K562 (cell line): ENCODE measurements at regions not wholly inside any gene's neighbourhood (a gene's known extent, or its start where the extent isn't known, plus 50 kb on each side); places are given as distances from the start of the nearest gene placed in this dataset.

Experiments used
- ATAC-seq: fragments of 200-7000 bp; cut with Tn5 transposase; 3 replicates; pipeline ENCODE4 v1.9.1; 2020; ENCODE audit warnings: moderate library complexity
- BruUV-seq: library from RNA; stranded (reverse); fragments of 400-500 nt; replicated peaks from 2 replicates; lab custom pipeline; 2021; lab: Mats Ljungman, UMichigan
- CTCF ChIA-PET: fragments of 300-600 bp; formaldehyde crosslinking; extraction: SDS; loops from one replicate; lab custom pipeline; 2021; ENCODE audit warnings: low intra/inter-chr PET ratio; lab: Yijun Ruan, JAX
- POLR2A ChIA-PET: fragments of 300-600, 350-650 bp; sonication (Branson Sonifier 250); formaldehyde crosslinking; extraction: SDS; loops from one replicate; lab custom pipeline; 2021; ENCODE audit warnings: antibody characterized with exemption, inconsistent platforms; lab: Yijun Ruan, JAX
- DNase-seq, 4 experiments: peaks; one replicate each; pipeline versions ENCODE4 v3.0.0 to v3.0.0-alpha.2; 2011 to 2018; ENCODE audit warnings: low spot score in 3 of 4, mixed read lengths in 3 of 4; ENCODE audit errors: extremely low read depth in 1 of 4
- FAIRE-seq: peaks from 2 replicates; lab custom pipeline; 2011; peaks lifted over from hg19 to GRCh38; lab: Jason Lieb, UNC
- H2AFZ ChIP-seq: 2 replicates; pipeline ENCODE4 v1.6.0; 2011; ENCODE audit warnings: low read depth, low read length, control low read depth, inconsistent platforms
- H3K27ac ChIP-seq: fragments of 200-600 bp; 3 replicates; pipeline ENCODE4 v1.8.0; 2011; ENCODE audit warnings: low read depth, mild to moderate bottlenecking, control low read depth, inconsistent platforms, low read length, moderate library complexity, mixed read lengths; ENCODE audit errors: extremely low read depth
- H3K27me3 ChIP-seq, 2 experiments: fragments of 300-600 bp in 1 of 2; 2 replicates in 1 of 2; 3 replicates in 1 of 2; pipeline versions ENCODE4 v1.6.0 to v1.8.0; 2011; ENCODE audit warnings: inconsistent platforms in 2 of 2, low read length in 2 of 2, mild to moderate bottlenecking in 1 of 2, mixed read lengths in 1 of 2, moderate library complexity in 1 of 2; ENCODE audit not compliant: control insufficient read depth in 2 of 2, insufficient read depth in 2 of 2
- H3K36me3 ChIP-seq: fragments of 300-600 bp; 3 replicates; pipeline ENCODE4 v1.8.0; 2011; ENCODE audit warnings: mild to moderate bottlenecking, low read length, inconsistent platforms; ENCODE audit not compliant: control insufficient read depth, insufficient read depth
- H3K4me1 ChIP-seq, 2 experiments: fragments of 200-600 bp in 1 of 2; replicated peaks in 1 of 2; 2 replicates in 1 of 2; 3 replicates in 1 of 2; pipeline versions ENCODE4 v1.5.1 to v1.8.0; 2011; ENCODE audit warnings: inconsistent platforms in 2 of 2, low read length in 2 of 2, mild to moderate bottlenecking in 1 of 2, mixed read lengths in 1 of 2, moderate library complexity in 1 of 2; ENCODE audit not compliant: control insufficient read depth in 2 of 2, insufficient read depth in 2 of 2
- H3K4me2 ChIP-seq: 2 replicates; pipeline ENCODE4 v1.6.1; 2011; ENCODE audit warnings: low read length, control low read depth, inconsistent platforms, mixed read lengths; ENCODE audit not compliant: insufficient read depth
- H3K4me3 ChIP-seq: fragments of 200-600 bp; sonication (generic), shearing (Covaris generic); 2 replicates; pipeline ENCODE4 v1.5.1; 2016; ENCODE audit warnings: control low read depth, inconsistent platforms
- H3K79me2 ChIP-seq: fragments of 200-600 bp; 3 replicates; pipeline ENCODE4 v1.8.0; 2011; ENCODE audit warnings: low read length, inconsistent platforms; ENCODE audit not compliant: control insufficient read depth, insufficient read depth
- H3K9ac ChIP-seq, 2 experiments: 2 replicates each; pipeline versions ENCODE4 v1.6.0 to v1.6.1; 2011; ENCODE audit warnings: low read depth in 2 of 2, low read length in 2 of 2, control low read depth in 1 of 2, inconsistent platforms in 1 of 2, mild to moderate bottlenecking in 1 of 2, mixed read lengths in 1 of 2; ENCODE audit not compliant: insufficient read depth in 1 of 2
- H3K9me1 ChIP-seq: one replicate; pipeline ENCODE4 v1.6.0; 2011; ENCODE audit warnings: inconsistent platforms, mild to moderate bottlenecking, low read length, moderate library complexity; ENCODE audit not compliant: control insufficient read depth, insufficient read depth
- H3K9me3 ChIP-seq: replicated peaks from 2 replicates; pipeline ENCODE4 v1.5.1; 2011; ENCODE audit warnings: low read depth, low read length, inconsistent platforms; ENCODE audit not compliant: control insufficient read depth, insufficient read depth
- H4K20me1 ChIP-seq: replicated peaks from 2 replicates; pipeline ENCODE4 v1.6.1; 2011; ENCODE audit warnings: low read length, inconsistent platforms, mixed read lengths; ENCODE audit not compliant: control insufficient read depth, insufficient read depth
- ETV6 ChIP-seq, 3 experiments: fragments of 150-350 bp in 1 of 3; sonication (generic) in 1 of 3; formaldehyde crosslinking in 1 of 3; IDR thresholded peaks; 2 replicates each; pipeline versions ENCODE4 v1.6.1 to v1.8.0; 2014 to 2022; ENCODE audit warnings: borderline replicate concordance in 2 of 3, low read depth in 2 of 3, antibody characterized with exemption in 1 of 3, low read length in 1 of 3, mild to moderate bottlenecking in 1 of 3, missing genetic modification reagents in 1 of 3
- NFE2 ChIP-seq: IDR thresholded peaks from 2 replicates; pipeline ENCODE4 v1.6.1; 2014; ENCODE audit warnings: antibody characterized with exemption, low read depth
- in situ Hi-C: fragments of 300-500 bp; cut with MboI; formaldehyde crosslinking; loops from 4 replicates; pipeline ENCODE4 v1.15.0; 2018; ENCODE audit warnings: inconsistent platforms, mixed read lengths
- intact Hi-C: fragments of 100-400 bp; cut with micrococcal nuclease; formaldehyde crosslinking; loops from 2 replicates; pipeline ENCODE4 v1.14.2; 2022
- TF ChIP-seq, protein P1 (sequence below): fragments of 250-450 bp; sonication (Bioruptor Pico); IDR thresholded peaks from 2 replicates; pipeline ENCODE4 v1.9.0; 2021; ENCODE audit warnings: mild to moderate bottlenecking
- TF ChIP-seq, protein P2 (sequence below): fragments of 450-650 bp; IDR thresholded peaks from 2 replicates; pipeline ENCODE4 v1.6.1; 2018; ENCODE audit not compliant: partially characterized antibody

DNA sequence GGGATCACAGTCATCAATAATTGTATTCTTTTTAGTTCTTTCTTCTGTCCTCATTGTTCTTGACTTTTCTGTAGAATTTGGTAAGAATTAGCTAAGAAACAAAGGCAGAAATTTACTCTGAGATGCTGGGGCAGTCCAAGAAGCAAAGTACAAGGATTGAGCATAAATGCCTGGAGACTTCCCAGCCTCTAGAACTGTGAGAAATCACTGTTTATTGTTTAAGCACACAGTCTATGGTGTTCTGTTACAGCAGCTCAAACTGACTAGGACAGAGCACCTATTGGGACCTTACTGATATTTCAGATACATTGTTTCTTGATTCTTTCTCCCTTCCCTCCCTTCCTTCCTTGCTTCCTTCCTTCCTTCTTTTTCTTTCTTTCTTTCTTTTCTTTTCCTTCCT, 192.7 kb upstream of the SLC35B3 start:
- TF ChIP-seq ETV6 (IDR thresholded peaks at IDR 0.05; ENCODE audit: borderline replicate concordance in 1 of 2, low read depth in 2 of 2, low read length in 1 of 2), result no peak
- TF ChIP-seq ETV6 (CRISPR knock-in tag; IDR thresholded peaks at IDR 0.05; ENCODE audit: borderline replicate concordance), result no peak
- TF ChIP-seq, protein P1, sequence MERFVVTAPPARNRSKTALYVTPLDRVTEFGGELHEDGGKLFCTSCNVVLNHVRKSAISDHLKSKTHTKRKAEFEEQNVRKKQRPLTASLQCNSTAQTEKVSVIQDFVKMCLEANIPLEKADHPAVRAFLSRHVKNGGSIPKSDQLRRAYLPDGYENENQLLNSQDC (CRISPR knock-in tag), result no peak
- TF ChIP-seq NFE2, result no peak
- TF ChIP-seq, protein P2, sequence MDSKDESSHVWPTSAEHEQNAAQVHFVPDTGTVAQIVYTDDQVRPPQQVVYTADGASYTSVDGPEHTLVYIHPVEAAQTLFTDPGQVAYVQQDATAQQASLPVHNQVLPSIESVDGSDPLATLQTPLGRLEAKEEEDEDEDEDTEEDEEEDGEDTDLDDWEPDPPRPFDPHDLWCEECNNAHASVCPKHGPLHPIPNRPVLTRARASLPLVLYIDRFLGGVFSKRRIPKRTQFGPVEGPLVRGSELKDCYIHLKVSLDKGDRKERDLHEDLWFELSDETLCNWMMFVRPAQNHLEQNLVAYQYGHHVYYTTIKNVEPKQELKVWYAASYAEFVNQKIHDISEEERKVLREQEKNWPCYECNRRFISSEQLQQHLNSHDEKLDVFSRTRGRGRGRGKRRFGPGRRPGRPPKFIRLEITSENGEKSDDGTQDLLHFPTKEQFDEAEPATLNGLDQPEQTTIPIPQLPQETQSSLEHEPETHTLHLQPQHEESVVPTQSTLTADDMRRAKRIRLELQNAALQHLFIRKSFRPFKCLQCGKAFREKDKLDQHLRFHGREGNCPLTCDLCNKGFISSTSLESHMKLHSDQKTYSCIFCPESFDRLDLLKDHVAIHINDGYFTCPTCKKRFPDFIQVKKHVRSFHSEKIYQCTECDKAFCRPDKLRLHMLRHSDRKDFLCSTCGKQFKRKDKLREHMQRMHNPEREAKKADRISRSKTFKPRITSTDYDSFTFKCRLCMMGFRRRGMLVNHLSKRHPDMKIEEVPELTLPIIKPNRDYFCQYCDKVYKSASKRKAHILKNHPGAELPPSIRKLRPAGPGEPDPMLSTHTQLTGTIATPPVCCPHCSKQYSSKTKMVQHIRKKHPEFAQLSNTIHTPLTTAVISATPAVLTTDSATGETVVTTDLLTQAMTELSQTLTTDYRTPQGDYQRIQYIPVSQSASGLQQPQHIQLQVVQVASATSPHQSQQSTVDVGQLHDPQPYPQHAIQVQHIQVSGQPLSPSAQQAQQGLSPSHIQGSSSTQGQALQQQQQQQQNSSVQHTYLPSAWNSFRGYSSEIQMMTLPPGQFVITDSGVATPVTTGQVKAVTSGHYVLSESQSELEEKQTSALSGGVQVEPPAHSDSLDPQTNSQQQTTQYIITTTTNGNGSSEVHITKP, result no peak
- TF ChIP-seq, all 486 proteins: peak for 0
- no peak for FAIRE-seq
- CTCF ChIA-PET, result no interaction called here
- H3K9ac ChIP-seq, result no peak overlapping the region
- H2AFZ ChIP-seq, result no peak overlapping the region
- H3K9me3 ChIP-seq, result no peaks in the 10 kb centered on the region
- no peak overlapping the region for H3K4me2 ChIP-seq
- no peak for DNase-seq
- BruUV-seq, result no TSS peak
- no peak for ATAC-seq
- H3K27ac ChIP-seq, result no peak overlapping the region
- H3K9me1 ChIP-seq, result no peaks in the 10 kb centered on the region
- intact Hi-C loops (no loop called here), in situ Hi-C loops (no loop called here)
- H3K27me3 ChIP-seq, result no peaks in the 10 kb centered on the region
- H3K79me2 ChIP-seq, result no peaks in the 10 kb centered on the region
- no peaks in the 10 kb centered on the region for H3K36me3 ChIP-seq
- H4K20me1 ChIP-seq, result no peaks in the 10 kb centered on the region
- no peak overlapping the region for H3K4me3 ChIP-seq
- no peaks in the 10 kb centered on the region for H3K4me1 ChIP-seq
- POLR2A ChIA-PET, result no interaction called here
